NCI-H446 treated with DMSO at 0.1 percent for 48 hours (cell line): ENCODE measurements at regions not wholly inside any gene's neighbourhood (a gene's known extent, or its start where the extent isn't known, plus 50 kb on each side); places are given as distances from the start of the nearest gene placed in this dataset.

Source experiments
- DNase-seq: peaks from one replicate; lab custom pipeline; 2025; lab: John Stamatoyannopoulos, UW

- DNase-seq = no peak
Measured at GRCh38 chr15:94607176-94607654, 375.9 kb downstream of the MCTP2 start.

GRCh38 chr15:94610069-94610468, 378.7 kb downstream of the MCTP2 start:
- no peak for DNase-seq

GRCh38 chr15:94610485-94610884, 379.1 kb downstream of the MCTP2 start:
- DNase-seq = no peak

- DNase-seq = no peak
Measured at GRCh38 chr15:94611656-94612055, 380.3 kb downstream of the MCTP2 start.

GRCh38 chr15:94615688-94616087, 384.3 kb downstream of the MCTP2 start:
- no peak for DNase-seq

GRCh38 chr15:94620632-94621031, 389.3 kb downstream of the MCTP2 start:
- no peak for DNase-seq

GRCh38 chr15:94621736-94622135, 390.4 kb downstream of the MCTP2 start:
- DNase-seq = no peak

- DNase-seq = no peak
Measured at GRCh38 chr15:94626949-94627348, 395.6 kb downstream of the MCTP2 start.

GRCh38 chr15:94631608-94632007, 400.2 kb downstream of the MCTP2 start:
- DNase-seq = no peak

GRCh38 chr15:94638183-94638582, 406.8 kb downstream of the MCTP2 start:
- DNase-seq = no peak

GRCh38 chr15:94639701-94640100, 408.3 kb downstream of the MCTP2 start:
- no peak for DNase-seq

- DNase-seq = no peak
Measured at GRCh38 chr15:94644433-94644832, 413.1 kb downstream of the MCTP2 start.

GRCh38 chr15:94653071-94653470, 421.7 kb downstream of the MCTP2 start:
- no peak for DNase-seq

- DNase-seq = no peak
Measured at GRCh38 chr15:94655249-94655880, 424.0 kb downstream of the MCTP2 start.

- no peak for DNase-seq
Measured at GRCh38 chr15:94665676-94666441, 434.5 kb downstream of the MCTP2 start.

- DNase-seq = no peak
Measured at GRCh38 chr15:94666553-94666952, 435.2 kb downstream of the MCTP2 start.

- DNase-seq = no peak
Measured at GRCh38 chr15:94667109-94667508, 435.7 kb downstream of the MCTP2 start.

- no peak for DNase-seq
Measured at GRCh38 chr15:94670438-94671034, 439.2 kb downstream of the MCTP2 start.

GRCh38 chr15:94671858-94672532, 440.6 kb downstream of the MCTP2 start:
- no peak for DNase-seq

GRCh38 chr15:94673801-94674200, 442.4 kb downstream of the MCTP2 start:
- DNase-seq = no peak

- no peak for DNase-seq
Measured at GRCh38 chr15:94674296-94674695, 442.9 kb downstream of the MCTP2 start.

- DNase-seq = no peak
Measured at GRCh38 chr15:94677202-94677790, 445.9 kb downstream of the MCTP2 start.
